Duodenal mucosa (tissue), 2 donors: ENCODE measurements at regions not wholly inside any gene's neighbourhood (a gene's known extent, or its start where the extent isn't known, plus 50 kb on each side); places are given as distances from the start of the nearest gene placed in this dataset.

ENCODE experiments used
- H3K27ac ChIP-seq: one replicate; pipeline ENCODE4 v1.7.0; 2013; ENCODE audit warnings: low read depth, low read length
- H3K27me3 ChIP-seq, 2 donors: one replicate each; pipeline ENCODE4 v1.7.0; 2013; ENCODE audit warnings: low read length in 2 of 2, control low read depth in 1 of 2; ENCODE audit not compliant: insufficient read depth in 2 of 2, control insufficient read depth in 1 of 2
- H3K36me3 ChIP-seq, 2 donors: one replicate each; pipeline ENCODE4 v1.7.0; 2013; ENCODE audit warnings: low read length in 2 of 2, control low read depth in 1 of 2; ENCODE audit not compliant: insufficient read depth in 2 of 2, control insufficient read depth in 1 of 2
- H3K4me1 ChIP-seq, 2 donors: one replicate each; pipeline ENCODE4 v1.7.0; 2013; ENCODE audit warnings: low read length in 2 of 2, control low read depth in 1 of 2; ENCODE audit not compliant: insufficient read depth in 2 of 2, control insufficient read depth in 1 of 2
- H3K4me3 ChIP-seq, 2 donors: one replicate each; pipeline ENCODE4 v1.7.0; 2013; ENCODE audit warnings: low read length in 2 of 2, low read depth in 1 of 2
- H3K9ac ChIP-seq, 2 donors: one replicate each; pipeline ENCODE4 v1.7.0; 2013; ENCODE audit warnings: low read length in 2 of 2, low read depth in 1 of 2
- H3K9me3 ChIP-seq, 2 donors: one replicate each; pipeline ENCODE4 v1.7.0; 2013; ENCODE audit warnings: low read length in 2 of 2, control low read depth in 1 of 2; ENCODE audit not compliant: control insufficient read depth in 1 of 2

DNA sequence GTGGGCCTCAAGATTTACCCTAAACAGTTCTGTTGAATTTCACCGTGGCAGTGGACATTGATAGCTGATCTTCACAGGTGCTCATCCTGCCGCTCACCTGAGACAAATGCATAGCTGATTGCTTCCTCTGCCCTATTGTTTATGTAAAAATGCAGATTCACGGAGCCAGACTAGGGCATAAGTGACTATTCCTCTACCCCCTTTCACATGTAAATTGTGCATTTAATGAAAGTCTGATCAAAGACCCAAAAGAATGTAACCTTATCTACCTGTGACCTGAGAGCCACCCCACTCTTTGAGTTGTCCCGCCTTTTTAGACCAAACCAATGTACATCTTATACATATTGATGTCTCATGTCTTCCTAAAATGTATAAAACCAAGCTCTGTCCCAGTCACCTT, 312.4 kb upstream of the CDH5 start:
- no peak overlapping the region for H3K9ac ChIP-seq
- no peak overlapping the region for H3K27ac ChIP-seq
- H3K36me3 ChIP-seq: no peaks in the 10 kb centered on the region
- H3K27me3 ChIP-seq: no peaks in the 10 kb centered on the region
- no peaks in the 10 kb centered on the region for H3K4me1 ChIP-seq
- H3K4me3 ChIP-seq: no peak overlapping the region
- no peaks in the 10 kb centered on the region for H3K9me3 ChIP-seq

DNA sequence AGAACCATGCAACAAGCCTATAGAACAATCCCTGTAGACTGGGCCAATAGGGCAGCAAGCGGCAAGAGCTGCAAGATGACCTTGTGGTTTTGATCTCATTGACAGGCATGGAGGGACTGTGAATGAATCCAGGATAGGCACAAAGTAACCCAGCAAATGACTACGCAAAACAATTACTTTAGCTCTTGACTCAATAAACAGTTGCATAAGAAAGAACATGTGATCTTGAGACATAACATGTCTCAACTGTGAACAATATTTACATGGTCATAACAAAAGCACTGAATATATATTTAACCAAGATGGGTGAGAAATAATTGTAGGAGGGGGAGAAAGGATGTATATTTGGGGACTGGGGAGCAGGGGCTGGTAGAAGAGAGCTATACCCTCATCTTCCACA, 313.7 kb upstream of the CDH5 start:
- H3K4me1 ChIP-seq: no peaks in the 10 kb centered on the region

DNA sequence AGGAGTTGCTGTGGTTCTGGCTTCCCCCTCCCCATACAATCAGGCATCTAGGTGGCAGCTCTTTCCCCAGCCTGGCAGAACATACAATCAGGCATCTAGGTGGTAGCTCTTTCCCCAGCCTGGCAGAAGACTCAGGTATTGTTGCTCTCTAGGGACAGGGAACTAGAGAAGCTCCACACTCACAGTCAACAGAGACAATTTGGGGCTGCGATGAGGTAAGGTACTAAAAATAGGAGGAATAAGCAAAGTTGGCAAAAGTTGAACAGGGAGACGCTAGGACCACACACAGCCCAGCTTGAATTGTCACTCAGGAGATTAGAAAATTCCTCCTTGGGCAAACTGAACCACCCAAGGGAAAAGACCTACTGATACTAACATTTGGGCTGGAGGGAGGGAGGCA, 315.5 kb upstream of the CDH5 start:
- Histone ChIP-seq H3K27me3 (no peaks in the 10 kb centered on the region), H3K9ac (no peak overlapping the region), H3K27ac (no peak overlapping the region), H3K4me3 (no peak overlapping the region), H3K36me3 (no peaks in the 10 kb centered on the region), H3K4me1 (no peaks in the 10 kb centered on the region), H3K9me3 (no peaks in the 10 kb centered on the region)

More for the DNA sequence above, 313.7 kb upstream of the CDH5 start:
- no peaks in the 10 kb centered on the region for H3K36me3 ChIP-seq
- H3K4me3 ChIP-seq: no peak overlapping the region
- no peaks in the 10 kb centered on the region for H3K9me3 ChIP-seq
- no peak overlapping the region for H3K9ac ChIP-seq
- H3K27ac ChIP-seq: no peak overlapping the region
- H3K27me3 ChIP-seq: no peaks in the 10 kb centered on the region

DNA sequence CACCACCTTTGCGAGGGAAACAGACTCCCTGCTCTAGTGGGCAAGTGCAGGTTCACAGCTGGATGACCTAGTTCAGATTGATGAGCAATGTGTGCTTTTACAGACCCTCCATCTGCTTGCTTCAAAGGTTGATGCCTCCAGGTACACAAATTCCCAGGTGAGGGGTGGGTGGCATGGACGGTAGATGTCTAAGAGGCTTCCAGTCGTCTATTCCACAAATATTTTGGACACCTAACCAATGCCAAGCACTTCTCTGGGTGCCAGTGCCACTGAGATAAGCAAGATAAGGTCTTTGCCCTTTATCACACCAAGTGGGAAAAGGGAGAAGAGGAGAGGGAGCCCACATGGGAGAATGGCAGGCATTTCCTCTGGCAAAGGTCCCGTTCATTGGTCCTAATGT, 316.6 kb upstream of the CDH5 start:
- no peak overlapping the region for H3K4me3 ChIP-seq
- H3K9ac ChIP-seq: no peak overlapping the region
- H3K27ac ChIP-seq: no peak overlapping the region
- H3K36me3 ChIP-seq: no peaks in the 10 kb centered on the region
- no peaks in the 10 kb centered on the region for H3K9me3 ChIP-seq
- no peaks in the 10 kb centered on the region for H3K4me1 ChIP-seq
- H3K27me3 ChIP-seq: no peaks in the 10 kb centered on the region

DNA sequence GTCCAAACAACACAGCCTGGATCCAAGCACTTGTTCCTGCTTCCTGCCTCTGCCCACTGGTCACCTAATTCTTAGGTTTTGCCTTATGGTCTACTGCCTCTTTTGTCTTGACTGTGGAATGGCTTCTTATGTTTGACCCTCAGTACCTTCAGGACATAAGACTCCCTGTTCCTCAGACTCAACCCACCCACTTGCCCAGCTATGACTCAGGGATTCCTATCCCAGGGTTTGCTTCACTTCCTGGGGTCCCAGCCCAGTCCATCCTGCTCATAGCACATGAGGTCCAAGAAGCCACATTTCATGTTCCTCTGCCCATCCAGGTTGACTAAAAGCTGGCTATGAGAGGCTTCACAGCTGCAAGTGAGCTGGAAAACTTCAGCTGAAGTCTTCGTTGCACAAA, 320.9 kb upstream of the CDH5 start:
- no peak overlapping the region for H3K4me3 ChIP-seq
- no peaks in the 10 kb centered on the region for H3K4me1 ChIP-seq
- H3K36me3 ChIP-seq: no peaks in the 10 kb centered on the region
- no peaks in the 10 kb centered on the region for H3K9me3 ChIP-seq
- H3K9ac ChIP-seq: no peak overlapping the region
- H3K27ac ChIP-seq: no peak overlapping the region
- no peaks in the 10 kb centered on the region for H3K27me3 ChIP-seq

DNA sequence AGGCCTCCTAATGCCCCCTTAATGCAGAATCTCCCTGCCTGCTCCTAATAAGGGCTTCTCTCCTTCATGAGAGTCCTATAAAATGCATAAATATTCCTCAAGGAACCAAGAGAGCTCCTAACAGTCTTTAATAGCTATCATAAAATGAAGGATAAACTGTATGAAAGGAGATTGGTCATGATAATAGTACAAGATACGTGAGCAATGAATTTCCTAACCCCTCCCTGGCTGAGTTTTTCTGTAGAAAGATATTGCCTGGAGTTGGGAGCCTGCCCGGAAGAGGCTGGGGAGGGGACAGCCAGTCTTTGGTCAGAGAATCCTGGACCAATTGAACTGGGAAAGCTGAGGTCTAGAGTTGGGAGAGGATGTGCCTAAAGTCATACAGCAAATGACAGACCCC, 321.9 kb upstream of the CDH5 start:
- Histone ChIP-seq H3K4me1 (no peaks in the 10 kb centered on the region), H3K27me3 (no peaks in the 10 kb centered on the region), H3K36me3 (no peaks in the 10 kb centered on the region), H3K9me3 (no peaks in the 10 kb centered on the region), H3K9ac (no peak overlapping the region), H3K4me3 (no peak overlapping the region), H3K27ac (no peak overlapping the region)

DNA sequence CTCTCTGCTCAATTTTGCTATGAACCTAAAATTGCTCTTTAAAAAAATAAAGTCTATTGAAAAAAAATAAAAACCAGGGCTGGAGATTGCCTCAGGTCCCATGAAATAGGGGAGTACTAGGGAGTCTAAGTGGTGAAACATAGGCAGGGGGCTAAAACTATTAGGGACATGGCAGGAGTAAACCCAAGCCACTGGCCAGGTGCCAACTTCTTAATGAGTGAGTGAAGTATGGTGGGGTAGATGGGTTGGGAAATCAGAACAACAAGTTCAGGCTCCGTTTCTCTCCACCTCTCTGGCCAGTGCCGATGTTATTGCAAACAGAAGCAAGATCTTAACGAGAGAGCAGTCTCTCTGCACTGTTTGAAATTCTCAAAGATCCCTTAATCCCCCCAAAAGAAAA, 322.4 kb upstream of the CDH5 start:
- no peak overlapping the region for H3K4me3 ChIP-seq
- no peaks in the 10 kb centered on the region for H3K27me3 ChIP-seq
- no peaks in the 10 kb centered on the region for H3K36me3 ChIP-seq
- no peaks in the 10 kb centered on the region for H3K4me1 ChIP-seq
- H3K27ac ChIP-seq: no peak overlapping the region
- H3K9me3 ChIP-seq: no peaks in the 10 kb centered on the region
- no peak overlapping the region for H3K9ac ChIP-seq

DNA sequence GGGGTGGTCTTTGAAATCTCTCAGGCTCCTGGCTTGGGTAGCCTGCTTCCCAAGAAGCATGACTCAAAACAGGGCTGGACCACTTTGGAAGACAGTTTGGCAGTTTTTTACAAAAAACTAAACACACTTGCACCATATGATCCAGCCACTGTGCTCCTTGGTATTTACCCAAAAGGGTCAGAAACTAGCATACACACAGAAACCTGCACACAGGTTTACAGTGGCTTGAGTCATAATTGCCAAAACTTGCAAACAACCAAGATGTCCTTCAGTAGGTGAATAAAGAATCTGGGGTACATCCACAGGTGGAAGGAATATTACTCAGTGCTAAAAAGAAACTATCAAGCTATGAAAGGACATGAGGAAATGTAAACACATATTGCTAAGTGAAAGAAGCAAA, 323.2 kb upstream of the CDH5 start:
- peaks cover 0 to 3% of the 10 kb centered on the region in 2 donors for H3K9me3 ChIP-seq
- H3K4me3 ChIP-seq: no peak overlapping the region
- no peaks in the 10 kb centered on the region for H3K36me3 ChIP-seq
- no peak overlapping the region for H3K27ac ChIP-seq
- H3K4me1 ChIP-seq: no peaks in the 10 kb centered on the region
- H3K9ac ChIP-seq: no peak overlapping the region
- no peaks in the 10 kb centered on the region for H3K27me3 ChIP-seq

DNA sequence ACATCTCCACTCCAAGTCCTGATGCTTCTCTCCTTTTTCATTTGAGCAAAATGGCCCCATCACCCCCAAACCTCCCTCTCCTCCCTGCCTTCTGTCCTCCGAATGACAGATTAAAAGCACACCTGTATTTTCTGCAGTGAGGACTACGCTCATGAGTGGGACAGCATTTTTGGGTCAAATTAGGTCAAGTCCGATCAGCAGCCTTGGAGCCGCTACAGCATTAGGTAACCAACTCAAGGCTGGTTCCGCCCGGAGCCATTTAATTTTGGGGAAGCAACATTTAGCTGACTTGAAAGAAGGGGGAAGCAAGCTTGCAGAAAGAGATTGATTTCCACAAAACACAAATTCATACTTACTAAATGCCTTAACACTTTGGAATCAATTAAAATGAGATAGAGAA, 324.1 kb upstream of the CDH5 start:
- H3K4me3 ChIP-seq: no peak overlapping the region
- H3K27ac ChIP-seq: no peak overlapping the region
- H3K36me3 ChIP-seq: no peaks in the 10 kb centered on the region
- peaks cover 0 to 3% of the 10 kb centered on the region in 2 donors for H3K9me3 ChIP-seq
- H3K9ac ChIP-seq: no peak overlapping the region
- H3K4me1 ChIP-seq: no peaks in the 10 kb centered on the region
- H3K27me3 ChIP-seq: no peaks in the 10 kb centered on the region

DNA sequence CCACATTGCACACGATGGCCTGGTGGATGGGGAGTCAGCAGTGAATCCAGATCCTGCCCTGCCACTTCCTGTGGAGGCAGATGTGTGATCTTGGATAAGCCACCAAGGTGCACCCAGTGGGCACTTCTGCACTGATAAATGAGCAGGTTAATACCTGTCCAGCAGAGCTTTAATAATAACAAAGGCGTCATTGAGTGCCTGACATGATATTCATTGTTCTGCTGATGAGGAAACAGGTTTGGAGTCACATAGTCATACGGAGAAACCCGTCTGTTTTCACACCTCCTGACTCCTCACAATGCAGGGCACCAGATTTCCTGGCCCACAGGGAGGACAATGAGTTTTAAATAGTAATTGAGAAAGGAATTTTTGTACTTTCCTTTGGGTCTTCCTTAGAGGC, 324.6 kb upstream of the CDH5 start:
- no peak overlapping the region for H3K4me3 ChIP-seq
- H3K9ac ChIP-seq: no peak overlapping the region
- H3K27ac ChIP-seq: no peak overlapping the region
- H3K9me3 ChIP-seq: peaks cover 0 to 3% of the 10 kb centered on the region in 2 donors
- H3K27me3 ChIP-seq: no peaks in the 10 kb centered on the region
- no peaks in the 10 kb centered on the region for H3K4me1 ChIP-seq
- no peaks in the 10 kb centered on the region for H3K36me3 ChIP-seq

DNA sequence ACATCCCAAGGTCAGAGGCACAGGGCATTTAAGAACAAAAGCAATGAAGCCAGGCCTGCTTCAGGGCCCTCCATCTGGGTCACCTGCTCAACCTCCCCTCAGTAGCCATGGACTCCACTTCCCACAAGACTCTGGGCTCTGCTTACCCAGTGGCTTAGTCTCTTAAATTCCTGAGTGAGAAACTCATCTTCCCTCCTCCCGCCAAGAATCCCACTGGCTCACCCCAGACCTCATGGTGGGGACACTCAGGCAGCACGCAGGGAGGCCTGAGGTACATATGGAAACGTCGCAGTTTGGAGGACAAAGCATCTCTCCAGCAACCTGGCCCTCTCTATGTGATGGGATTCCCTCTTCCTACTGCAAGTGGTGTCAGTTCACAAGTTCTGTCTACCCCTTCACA, 326.7 kb upstream of the CDH5 start:
- Histone ChIP-seq H3K27me3 (no peaks in the 10 kb centered on the region), H3K9me3 (peaks cover 0 to 3% of the 10 kb centered on the region in 2 donors), H3K27ac (no peak overlapping the region), H3K4me3 (no peak overlapping the region), H3K9ac (no peak overlapping the region), H3K4me1 (no peaks in the 10 kb centered on the region), H3K36me3 (no peaks in the 10 kb centered on the region)
